Islet precursor cell (in vitro differentiated cells): ENCODE measurements at regions not wholly inside any gene's neighbourhood (a gene's known extent, or its start where the extent isn't known, plus 50 kb on each side); places are given as distances from the start of the nearest gene placed in this dataset.
"Not testable (repeated sequence)": the region's sequence is repeated elsewhere in the genome, so short reads cannot be mapped to it uniquely, and the experiment has no call there.

Experiments used
- DNase-seq: peaks from one replicate; pipeline ENCODE4 v3.0.0-alpha.2; 2018

DNA sequence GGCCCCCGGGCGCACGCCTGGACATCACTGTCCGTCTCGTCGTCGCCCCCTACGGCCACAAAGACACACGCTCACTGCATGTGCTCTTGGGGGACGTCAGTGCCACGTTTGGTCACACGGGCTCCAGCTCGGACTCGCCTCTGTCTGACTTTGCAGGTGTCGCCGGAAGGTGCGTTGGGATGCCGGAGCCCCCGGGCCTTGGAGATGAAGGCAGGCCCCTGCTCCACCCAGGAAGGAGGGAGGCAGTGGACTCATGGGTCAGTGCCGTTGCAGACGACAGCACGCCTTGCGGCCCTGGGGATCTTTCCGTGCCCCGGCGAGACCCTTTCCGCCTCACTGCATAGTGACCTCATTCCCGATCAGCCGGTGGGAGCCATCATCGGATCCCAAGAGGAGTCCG lies 1414.8 kb upstream of the PCDH10 start:
- DNase-seq, result not testable (repeated sequence)

DNA sequence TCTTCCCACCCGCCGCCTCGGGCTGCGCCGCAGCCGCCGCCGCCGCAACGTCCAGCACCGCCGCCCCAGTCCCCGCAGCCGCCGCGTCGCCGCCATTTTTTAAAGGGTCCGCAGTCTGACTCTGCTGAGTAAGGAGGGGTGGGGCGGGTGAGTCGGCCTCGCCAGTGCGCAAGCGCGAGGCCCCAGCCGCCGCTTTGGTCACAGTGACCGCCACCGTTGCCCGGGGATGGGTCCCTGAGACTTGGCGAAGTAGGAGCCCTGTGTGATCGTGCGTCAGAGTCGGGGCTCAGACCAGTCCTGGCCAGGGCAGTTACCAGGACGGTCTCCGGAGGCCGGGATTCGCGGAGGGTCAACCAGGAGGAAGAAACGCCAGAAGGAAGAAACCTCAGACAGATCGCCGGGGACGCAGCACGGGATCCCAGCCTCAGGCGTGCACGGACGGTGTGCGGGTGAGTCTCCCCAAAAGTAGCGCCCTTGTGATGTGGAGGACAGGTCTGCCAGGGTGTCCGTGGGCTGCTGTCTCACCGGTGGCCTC lies 1414.2 kb upstream of the PCDH10 start:
- not testable (repeated sequence) for DNase-seq

DNA sequence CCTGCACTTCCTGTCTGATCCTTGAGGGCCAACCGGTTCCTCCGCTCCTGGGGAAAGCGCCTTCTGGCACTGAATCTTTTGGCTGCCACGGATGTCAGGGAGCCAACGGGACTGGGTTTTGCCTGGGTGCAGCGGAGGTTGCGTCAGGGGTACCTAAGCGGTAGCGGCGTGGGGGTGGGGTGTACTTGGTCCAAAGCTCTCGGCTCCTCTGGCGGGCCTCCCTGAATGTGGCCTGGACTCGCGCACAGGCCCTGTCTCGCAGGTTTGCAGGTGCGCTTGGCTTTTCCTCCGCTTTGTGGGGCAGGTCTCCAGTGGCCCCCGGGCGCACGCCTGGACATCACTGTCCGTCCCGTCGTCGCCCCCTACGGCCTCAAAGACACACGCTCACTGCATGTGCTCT lies 1410.1 kb upstream of the PCDH10 start:
- DNase-seq, result not testable (repeated sequence)

DNA sequence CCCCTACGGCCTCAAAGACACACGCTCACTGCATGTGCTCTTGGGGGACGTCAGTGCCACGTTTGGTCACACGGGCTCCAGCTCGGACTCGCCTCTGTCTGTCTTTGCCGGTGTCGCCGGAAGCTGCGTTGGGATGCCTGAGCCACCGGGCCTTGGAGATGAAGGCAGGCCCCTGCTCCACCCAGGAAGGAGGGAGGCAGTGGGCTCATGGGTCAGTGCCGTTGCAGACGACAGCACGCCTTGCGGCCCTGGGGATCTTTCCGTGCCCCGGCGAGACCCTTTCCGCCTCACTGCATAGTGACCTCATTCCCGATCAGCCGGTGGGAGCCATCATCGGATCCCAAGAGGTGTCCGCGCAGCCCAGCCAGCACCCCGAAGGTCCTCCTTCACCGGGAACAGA lies 1407.3 kb upstream of the PCDH10 start:
- not testable (repeated sequence) for DNase-seq

DNA sequence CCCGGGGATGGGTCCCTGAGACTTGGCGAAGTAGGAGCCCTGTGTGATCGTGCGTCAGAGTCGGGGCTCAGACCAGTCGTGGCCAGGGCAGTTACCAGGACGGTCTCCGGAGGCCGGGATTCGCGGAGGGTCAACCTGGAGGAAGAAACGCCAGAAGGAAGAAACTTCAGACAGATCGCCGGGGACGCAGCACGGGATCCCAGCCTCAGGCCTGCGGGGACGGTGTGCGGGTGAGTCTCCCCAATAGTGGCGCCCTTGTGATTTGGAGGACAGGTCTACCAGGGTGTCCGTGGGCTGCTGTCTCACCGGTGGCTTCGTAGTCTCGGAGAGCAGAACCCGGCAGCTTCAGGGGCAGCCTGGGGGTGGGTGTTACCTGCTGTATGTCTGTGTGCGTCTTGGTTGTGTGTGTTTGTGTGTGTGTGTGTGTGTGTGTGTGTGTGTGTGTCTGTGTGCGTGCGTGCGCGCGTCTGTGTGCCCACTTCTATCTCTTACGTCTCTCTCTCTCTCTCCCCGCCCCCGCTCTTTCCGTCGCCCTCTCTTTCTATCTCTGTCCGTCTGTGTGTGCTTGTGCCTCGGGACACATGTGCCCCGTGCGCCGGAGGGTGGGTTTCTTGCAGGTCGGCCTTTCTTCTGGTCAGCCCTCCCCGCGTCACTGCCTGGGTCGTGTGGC lies 1406.4 kb upstream of the PCDH10 start:
- peak; percentile 62 for DNase-seq

DNA sequence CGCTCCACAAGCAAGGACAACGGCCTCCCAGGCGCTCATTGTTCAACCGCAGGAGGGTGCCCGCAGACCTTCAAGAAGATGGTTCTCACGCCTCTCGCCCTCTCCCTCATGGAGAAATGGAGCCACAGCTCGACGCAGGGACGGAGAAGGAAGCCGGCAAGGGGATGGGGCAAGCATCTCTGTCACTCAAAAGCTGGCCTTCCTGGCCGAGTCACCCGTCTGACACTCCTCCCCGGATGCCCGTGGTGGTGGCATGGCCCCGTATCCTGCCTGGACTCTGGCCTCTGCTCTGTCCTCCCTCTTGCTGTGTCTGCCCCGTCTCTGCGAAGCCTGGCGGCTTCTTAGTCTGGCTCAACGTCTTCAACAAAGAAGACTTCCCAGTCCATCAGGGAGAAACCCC lies 1405.7 kb upstream of the PCDH10 start:
- DNase-seq, result not testable (repeated sequence)

DNA sequence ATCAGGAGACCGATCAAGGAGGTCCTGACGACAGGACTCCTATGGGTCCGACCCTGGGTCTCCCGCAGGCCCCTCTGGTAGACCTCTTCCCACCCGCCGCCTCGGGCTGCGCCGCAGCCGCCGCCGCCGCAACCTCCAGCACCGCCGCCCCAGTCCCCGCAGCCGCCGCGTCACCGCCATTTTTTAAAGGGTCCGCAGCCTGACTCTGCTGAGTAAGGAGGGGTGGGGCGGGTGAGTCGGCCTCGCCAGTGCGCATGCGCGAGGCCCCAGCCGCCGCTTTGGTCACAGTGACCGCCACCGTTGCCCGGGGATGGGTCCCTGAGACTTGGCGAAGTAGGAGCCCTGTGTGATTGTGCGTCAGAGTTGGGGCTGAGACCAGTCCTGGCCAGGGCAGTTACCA lies 1401.9 kb upstream of the PCDH10 start:
- not testable (repeated sequence) for DNase-seq

DNA sequence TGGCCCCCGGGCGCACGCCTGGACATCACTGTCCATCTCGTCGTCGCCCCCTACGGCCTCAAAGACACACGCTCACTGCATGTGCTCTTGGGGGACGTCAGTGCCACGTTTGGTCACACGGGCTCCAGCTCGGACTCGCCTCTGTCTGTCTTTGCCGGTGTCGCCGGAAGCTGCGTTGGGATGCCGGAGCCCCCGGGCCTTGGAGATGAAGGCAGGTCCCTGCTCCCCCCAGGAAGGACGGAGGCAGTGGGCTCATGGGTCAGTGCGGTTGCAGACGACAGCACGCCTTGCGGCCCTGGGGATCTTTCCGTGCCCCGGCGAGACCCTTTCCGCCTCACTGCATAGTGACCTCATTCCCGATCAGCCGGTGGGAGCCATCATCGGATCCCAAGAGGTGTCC lies 1399.9 kb upstream of the PCDH10 start:
- DNase-seq, result not testable (repeated sequence)

DNA sequence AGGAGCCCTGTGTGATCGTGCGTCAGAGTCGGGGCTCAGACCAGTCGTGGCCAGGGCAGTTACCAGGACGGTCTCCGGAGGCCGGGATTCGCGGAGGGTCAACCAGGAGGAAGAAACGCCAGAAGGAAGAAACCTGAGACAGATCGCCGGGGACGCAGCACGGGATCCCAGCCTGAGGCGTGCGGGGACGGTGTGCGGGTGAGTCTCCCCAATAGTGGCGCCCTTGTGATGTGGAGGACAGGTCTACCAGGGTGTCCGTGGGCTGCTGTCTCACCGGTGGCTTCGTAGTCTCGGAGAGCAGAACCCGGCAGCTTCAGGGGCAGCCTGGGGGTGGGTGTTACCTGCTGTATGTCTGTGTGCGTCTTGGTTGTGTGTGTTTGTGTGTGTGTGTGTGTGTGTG lies 1399.1 kb upstream of the PCDH10 start:
- peak; percentile 57 for DNase-seq

DNA sequence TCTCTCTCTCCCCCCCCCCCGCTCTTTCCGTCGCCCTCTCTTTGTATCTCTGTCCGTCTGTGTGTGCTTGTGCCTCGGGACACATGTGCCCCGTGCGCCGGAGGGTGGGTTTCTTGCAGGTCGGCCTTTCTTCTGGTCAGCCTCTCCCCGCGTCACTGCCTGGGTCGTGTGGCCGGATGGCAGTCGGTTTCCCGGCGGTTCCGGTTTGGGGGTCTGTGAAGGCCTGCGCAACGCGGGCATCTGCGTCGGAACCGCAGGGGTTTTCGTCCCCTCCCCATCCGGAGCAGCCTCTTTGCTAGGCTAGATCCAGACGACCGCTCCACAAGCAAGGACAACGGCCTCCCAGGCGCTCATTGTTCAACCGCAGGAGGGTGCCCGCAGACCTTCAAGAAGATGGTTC lies 1398.6 kb upstream of the PCDH10 start:
- DNase-seq, result not testable (repeated sequence)

DNA sequence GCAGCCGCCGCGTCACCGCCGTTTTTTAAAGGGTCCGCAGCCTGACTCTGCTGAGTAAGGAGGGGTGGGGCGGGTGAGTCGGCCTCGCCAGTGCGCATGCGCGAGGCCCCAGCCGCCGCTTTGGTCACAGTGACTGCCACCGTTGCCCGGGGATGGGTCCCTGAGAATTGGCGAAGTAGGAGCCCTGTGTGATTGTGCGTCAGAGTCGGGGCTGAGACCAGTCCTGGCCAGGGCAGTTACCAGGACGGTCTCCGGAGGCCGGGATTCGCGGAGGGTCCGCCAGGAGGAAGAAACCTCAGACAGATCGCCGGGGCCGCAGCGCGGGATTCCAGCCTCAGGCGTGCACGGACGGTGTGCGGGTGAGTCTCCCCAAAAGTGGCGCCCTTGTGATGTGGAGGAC lies 1386.9 kb upstream of the PCDH10 start:
- DNase-seq, result not testable (repeated sequence)

DNA sequence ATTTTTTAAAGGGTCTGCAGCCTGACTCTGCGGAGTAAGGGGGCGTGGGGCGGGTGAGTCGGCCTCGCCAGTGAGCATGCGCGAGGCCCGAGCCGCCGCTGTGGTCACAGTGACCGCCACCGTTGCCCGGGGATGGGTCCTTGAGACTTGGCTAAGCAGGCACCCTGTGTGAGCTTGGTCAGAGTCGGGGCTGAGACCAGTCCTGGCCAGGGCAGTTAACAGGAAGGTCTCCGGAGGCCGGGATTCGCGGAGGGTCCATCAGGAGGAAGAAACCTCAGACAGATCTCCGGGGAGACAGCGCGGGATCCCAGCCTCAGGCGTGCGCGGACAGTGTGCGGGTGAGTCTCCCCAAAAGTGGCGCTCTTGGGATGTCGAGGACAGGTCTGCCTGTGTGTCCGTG lies 1384.4 kb upstream of the PCDH10 start:
- peak; percentile 33 for DNase-seq

DNA sequence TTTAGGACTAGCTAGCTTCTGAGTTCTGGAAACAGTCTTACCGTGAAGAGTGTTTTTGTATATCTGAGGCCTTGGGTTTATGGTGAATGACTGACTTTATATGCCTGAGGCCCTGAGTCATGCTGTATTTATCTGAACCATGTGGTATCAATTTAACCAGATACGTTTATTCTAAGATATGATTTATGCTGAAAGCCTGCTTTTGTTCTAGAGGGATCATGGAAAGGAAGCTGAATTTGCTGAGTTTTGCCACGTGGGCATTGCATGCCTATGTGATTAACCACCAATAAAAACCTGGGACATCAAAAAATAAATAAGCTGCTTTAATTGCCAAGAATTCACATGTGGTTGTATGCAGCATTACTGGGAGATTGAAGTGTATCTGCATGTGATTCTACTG lies 1374.7 kb upstream of the PCDH10 start:
- DNase-seq, result not testable (repeated sequence)

DNA sequence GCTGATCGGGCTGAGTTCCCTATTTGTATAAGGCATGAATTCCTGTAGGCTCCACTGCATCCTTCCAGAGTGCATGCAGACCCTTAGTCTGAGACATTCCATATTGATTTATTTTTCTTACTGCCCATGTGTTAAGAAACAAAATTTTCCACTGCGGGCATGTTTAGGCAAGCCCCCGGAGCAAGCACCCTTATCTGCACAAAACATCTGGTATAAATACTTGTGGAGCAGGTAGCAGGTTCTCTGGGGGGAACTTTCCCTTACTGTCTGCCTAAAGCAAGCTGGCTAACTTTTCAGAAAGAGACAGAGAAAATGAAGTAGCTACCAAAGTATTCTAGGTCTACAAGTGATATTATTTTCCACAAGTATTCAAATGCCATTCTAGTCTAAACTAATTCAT lies 1338.5 kb upstream of the PCDH10 start:
- DNase-seq, result not testable (repeated sequence)
